ENCODE measurements at regions not wholly inside any gene's neighbourhood (a gene's known extent, or its start where the extent isn't known, plus 50 kb on each side); places are given as distances from the start of the nearest gene placed in this dataset.
"Not testable (repeated sequence)": the region's sequence is repeated elsewhere in the genome, so short reads cannot be mapped to it uniquely, and the experiment has no call there.

- no peak for TF ChIP-seq CTCF (IDR thresholded peaks at IDR 0.05; ENCODE audit: low read depth, low read length)
- H3K4me3 ChIP-seq (ENCODE audit: low read depth, low read length), result no peak overlapping the region
Measured at GRCh38 chr3:10692039-10692622, 123.9 kb upstream of the SLC6A11 start.

DNA sequence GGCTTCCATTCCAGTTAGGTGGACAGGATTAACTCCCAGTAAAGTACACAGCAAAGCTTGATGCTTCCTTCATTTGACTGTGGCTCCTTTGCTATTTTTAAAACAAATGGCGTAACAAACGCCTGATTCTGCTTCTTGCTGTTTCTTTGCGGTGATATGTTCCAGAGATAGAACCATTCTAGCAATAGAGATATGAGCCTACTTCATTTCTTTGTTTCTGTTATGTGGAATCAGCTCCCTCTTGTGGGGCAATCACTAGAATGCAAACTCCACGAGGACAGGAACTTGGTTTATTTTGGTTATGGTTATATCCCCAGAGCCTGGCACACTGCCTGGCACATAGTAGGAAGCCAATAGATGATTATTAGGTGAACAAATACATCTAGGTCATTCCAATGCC is 122.6 kb upstream of the SLC6A11 start:
- no peak overlapping the region for H3K4me3 ChIP-seq (ENCODE audit: low read depth, low read length)
- TF ChIP-seq CTCF (IDR thresholded peaks at IDR 0.05; ENCODE audit: low read depth, low read length), result no peak

GRCh38 chr3:10694179-10694578 is 121.8 kb upstream of the SLC6A11 start:
- H3K4me3 ChIP-seq (ENCODE audit: low read depth, low read length), result no peak overlapping the region
- no peak for TF ChIP-seq CTCF (IDR thresholded peaks at IDR 0.05; ENCODE audit: low read depth, low read length)

DNA sequence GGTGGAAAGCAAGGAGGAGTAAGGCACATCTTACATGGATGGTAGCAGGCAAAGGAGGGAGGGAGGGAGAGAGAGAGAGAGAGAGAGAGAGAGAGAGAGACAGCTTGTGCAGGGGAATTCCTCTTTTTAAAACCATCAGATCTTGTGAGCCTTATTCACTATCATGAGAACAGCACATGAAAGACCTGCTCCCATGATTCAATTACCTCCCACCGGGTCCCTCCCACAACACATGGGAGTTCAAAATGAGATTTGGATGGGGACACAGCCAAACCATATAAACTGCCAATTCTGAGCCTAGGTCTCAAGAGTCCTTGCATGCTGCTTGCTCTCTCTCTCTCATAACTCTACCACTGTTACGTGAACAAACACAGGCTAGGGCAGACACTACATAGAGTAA is 120.8 kb upstream of the SLC6A11 start:
- not testable (repeated sequence) for H3K4me3 ChIP-seq (ENCODE audit: low read depth, low read length)

DNA sequence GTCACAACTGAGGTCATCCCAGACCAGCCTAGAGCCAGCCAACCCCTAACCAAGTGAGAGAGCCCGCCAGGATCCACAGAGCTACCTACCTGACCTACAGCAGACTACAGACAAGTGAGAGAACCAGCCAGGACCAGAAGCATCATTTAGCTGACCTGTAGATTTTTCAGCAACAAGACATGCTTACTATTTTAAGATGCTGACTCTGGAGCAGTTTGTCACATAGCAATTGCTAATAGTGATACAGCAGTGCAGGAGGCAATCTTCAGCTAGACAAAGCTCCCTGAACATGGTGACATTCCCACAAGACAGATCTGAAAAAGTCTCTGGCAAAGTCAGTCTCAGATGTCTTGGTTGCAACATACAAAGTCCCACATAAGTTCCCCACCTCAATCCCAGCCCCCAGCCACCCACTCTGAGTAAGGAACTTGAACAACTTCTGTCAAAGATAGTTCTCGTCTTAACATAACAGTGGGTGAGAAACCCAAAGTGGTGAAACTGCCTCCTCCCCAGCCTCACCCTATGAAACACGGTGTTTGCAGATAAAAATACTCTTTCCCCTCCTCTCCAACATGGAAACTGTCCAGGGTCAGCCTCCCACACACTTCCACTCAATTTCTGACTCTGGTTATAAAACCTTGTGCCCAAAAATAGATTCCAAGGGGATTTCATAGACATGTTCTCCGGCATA is 120.3 kb upstream of the SLC6A11 start:
- H3K4me3 ChIP-seq (ENCODE audit: low read depth, low read length), result no peak overlapping the region
- TF ChIP-seq CTCF (IDR thresholded peaks at IDR 0.05; ENCODE audit: low read depth, low read length), result no peak

- no peak overlapping the region for H3K4me3 ChIP-seq (ENCODE audit: low read depth, low read length)
- no peak for TF ChIP-seq CTCF (IDR thresholded peaks at IDR 0.05; ENCODE audit: low read depth, low read length)
Measured at GRCh38 chr3:10697918-10698317, 118.1 kb upstream of the SLC6A11 start.

DNA sequence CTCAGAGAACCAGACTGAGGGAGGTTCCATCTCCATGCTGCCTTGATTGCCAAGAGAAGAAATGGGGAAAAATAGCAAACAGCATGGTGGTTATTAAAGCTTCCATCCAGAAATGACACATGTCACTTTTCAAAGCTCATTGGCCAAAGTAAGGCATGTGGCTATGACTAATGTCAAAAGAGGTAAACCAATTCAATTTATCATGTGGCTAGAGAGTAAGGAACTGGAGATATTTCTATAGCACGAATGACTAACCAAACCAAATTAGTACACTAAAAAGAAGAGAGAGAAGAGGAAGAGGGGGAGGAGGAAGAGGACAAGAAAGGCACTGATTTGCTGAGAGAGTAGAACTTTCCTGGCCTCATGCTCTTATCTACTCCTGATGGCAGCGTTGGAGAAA is 115.2 kb upstream of the SLC6A11 start:
- no peak for TF ChIP-seq CTCF (IDR thresholded peaks at IDR 0.05; ENCODE audit: low read depth, low read length)
- no peak overlapping the region for H3K4me3 ChIP-seq (ENCODE audit: low read depth, low read length)
